ENCODE measurements at regions not wholly inside any gene's neighbourhood (a gene's known extent, or its start where the extent isn't known, plus 50 kb on each side); places are given as distances from the start of the nearest gene placed in this dataset.

DNA sequence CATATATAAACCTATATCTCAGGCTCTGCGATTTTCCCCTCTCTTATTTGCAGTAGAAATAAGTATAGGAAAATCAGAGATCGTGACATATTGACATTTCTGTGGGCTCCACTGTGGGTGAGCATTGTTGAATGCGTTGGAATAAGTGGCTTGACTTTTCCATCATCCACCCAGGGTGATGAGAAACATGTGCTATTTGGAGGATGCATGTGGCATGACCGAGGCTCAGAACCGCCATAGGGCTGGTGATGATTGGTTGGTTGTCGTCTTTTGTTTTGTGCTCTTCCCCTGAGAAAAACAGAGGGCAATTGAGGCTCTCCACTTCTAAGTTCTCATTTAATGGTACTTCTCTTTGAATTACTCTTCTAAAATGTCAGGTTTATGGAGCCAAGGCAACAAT lies 140.1 kb downstream of the MXRA5 start:
- no peaks in the 10 kb centered on the region; a peak in 1 of 5 replicates for H3K27me3 ChIP-seq (ENCODE audit: control insufficient read depth in 1 of 2, insufficient read depth in 2 of 2, low read length in 2 of 2)
- no peak overlapping the region for H2AFZ ChIP-seq (ENCODE audit: low read length)
- H3K4me2 ChIP-seq (ENCODE audit: low read depth, low read length): no peak overlapping the region
- no peaks in the 10 kb centered on the region for H3K4me1 ChIP-seq (ENCODE audit: insufficient read depth, low read length)
- ChIA-PET POLR2A (no interaction called here), CTCF (ENCODE audit: low intra/inter-chr PET ratio, low total read pairs) (no interaction called here)
- no peak for FAIRE-seq
- H4K20me1 ChIP-seq (ENCODE audit: insufficient read depth, low read length): no peaks in the 10 kb centered on the region
- DNase-seq (ENCODE audit: low spot score): no peak
- BruUV-seq (replicated peaks): no TSS peak
- no peaks in the 10 kb centered on the region for H3K36me3 ChIP-seq (replicated peaks in 1 of 2; ENCODE audit: control insufficient read depth in 1 of 2, insufficient read depth in 2 of 2, low read length in 2 of 2)
- H3K4me3 ChIP-seq (replicated peaks in 1 of 3; ENCODE audit: insufficient read depth in 1 of 3, low read depth in 2 of 3, low read length in 3 of 3): no peak overlapping the region
- in situ Hi-C loops (cut with HindIII; ENCODE audit: extremely low pct_ligation_motif_present, low pct_unique_long_range_greater_than_20kb): no loop called here
- intact Hi-C loops (cut with micrococcal nuclease; ENCODE audit: unreplicated experiment): no loop called here
- no peak overlapping the region for H3K9ac ChIP-seq (ENCODE audit: insufficient read depth, low read depth, low read length)
- TF ChIP-seq, protein P1, sequence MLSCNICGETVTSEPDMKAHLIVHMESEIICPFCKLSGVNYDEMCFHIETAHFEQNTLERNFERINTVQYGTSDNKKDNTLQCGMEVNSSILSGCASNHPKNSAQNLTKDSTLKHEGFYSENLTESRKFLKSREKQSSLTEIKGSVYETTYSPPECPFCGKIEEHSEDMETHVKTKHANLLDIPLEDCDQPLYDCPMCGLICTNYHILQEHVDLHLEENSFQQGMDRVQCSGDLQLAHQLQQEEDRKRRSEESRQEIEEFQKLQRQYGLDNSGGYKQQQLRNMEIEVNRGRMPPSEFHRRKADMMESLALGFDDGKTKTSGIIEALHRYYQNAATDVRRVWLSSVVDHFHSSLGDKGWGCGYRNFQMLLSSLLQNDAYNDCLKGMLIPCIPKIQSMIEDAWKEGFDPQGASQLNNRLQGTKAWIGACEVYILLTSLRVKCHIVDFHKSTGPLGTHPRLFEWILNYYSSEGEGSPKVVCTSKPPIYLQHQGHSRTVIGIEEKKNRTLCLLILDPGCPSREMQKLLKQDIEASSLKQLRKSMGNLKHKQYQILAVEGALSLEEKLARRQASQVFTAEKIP (CRISPR knock-in tag; IDR thresholded peaks at IDR 0.05; ENCODE audit: borderline replicate concordance): no peak
- TF ChIP-seq JUNB (CRISPR knock-in tag; IDR thresholded peaks at IDR 0.05; ENCODE audit: borderline replicate concordance): no peak
- no peak for TF ChIP-seq SPEN (CRISPR knock-in tag; IDR thresholded peaks at IDR 0.05; ENCODE audit: low read depth)
- TF ChIP-seq, protein P2, sequence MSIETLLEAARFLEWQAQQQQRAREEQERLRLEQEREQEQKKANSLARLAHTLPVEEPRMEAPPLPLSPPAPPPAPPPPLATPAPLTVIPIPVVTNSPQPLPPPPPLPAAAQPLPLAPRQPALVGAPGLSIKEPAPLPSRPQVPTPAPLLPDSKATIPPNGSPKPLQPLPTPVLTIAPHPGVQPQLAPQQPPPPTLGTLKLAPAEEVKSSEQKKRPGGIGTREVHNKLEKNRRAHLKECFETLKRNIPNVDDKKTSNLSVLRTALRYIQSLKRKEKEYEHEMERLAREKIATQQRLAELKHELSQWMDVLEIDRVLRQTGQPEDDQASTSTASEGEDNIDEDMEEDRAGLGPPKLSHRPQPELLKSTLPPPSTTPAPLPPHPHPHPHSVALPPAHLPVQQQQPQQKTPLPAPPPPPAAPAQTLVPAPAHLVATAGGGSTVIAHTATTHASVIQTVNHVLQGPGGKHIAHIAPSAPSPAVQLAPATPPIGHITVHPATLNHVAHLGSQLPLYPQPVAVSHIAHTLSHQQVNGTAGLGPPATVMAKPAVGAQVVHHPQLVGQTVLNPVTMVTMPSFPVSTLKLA (IDR thresholded peaks at IDR 0.05): peak; percentile 76
- WGBS (ENCODE audit: low lambda C conversion rate): 0% methylated on average over 4 of the region's 6 CpGs
- H3K79me2 ChIP-seq (ENCODE audit: insufficient read depth, low read length): no peaks in the 10 kb centered on the region
- H3K9me3 ChIP-seq (ENCODE audit: low read length): no peaks in the 10 kb centered on the region
- H3K27ac ChIP-seq (ENCODE audit: extremely low read length, insufficient read depth, low read length): no peak overlapping the region
- ATAC-seq: no peak

DNA sequence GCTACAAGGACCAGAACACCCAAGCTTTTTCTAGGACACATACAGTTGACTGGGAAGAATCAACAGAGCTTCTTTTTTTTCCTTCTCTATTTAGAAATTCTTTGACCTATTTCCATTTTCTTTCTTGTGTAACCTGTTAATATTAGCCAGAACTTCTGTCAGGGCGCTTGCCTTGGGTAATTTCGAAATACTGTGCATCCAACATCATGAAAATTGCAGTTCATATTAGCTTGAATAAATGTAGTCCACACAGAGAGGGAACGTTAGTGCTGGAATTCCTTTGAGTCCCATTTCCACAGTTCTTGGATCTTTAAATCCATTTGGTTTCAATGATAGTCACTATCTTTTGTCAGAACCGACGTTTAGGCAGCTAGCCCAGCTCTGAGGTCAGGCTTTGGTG lies 141.8 kb downstream of the MXRA5 start:
- Histone ChIP-seq H3K27ac (ENCODE audit: extremely low read length, insufficient read depth, low read length) (no peak overlapping the region), H3K9me3 (ENCODE audit: low read length) (no peaks in the 10 kb centered on the region), H3K36me3 (replicated peaks in 1 of 2; ENCODE audit: control insufficient read depth in 1 of 2, insufficient read depth in 2 of 2, low read length in 2 of 2) (no peaks in the 10 kb centered on the region), H3K27me3 (ENCODE audit: control insufficient read depth in 1 of 2, insufficient read depth in 2 of 2, low read length in 2 of 2) (no peaks in the 10 kb centered on the region; a peak in 1 of 5 replicates), H4K20me1 (ENCODE audit: insufficient read depth, low read length) (no peaks in the 10 kb centered on the region), H3K9ac (ENCODE audit: insufficient read depth, low read depth, low read length) (no peak overlapping the region), H3K4me2 (ENCODE audit: low read depth, low read length) (no peak overlapping the region), H3K4me1 (ENCODE audit: insufficient read depth, low read length) (no peaks in the 10 kb centered on the region), H2AFZ (ENCODE audit: low read length) (no peak overlapping the region), H3K4me3 (replicated peaks in 1 of 3; ENCODE audit: insufficient read depth in 1 of 3, low read depth in 2 of 3, low read length in 3 of 3) (no peak overlapping the region), H3K79me2 (ENCODE audit: insufficient read depth, low read length) (no peaks in the 10 kb centered on the region)
- intact Hi-C loops (cut with micrococcal nuclease; ENCODE audit: unreplicated experiment): no loop called here
- ATAC-seq (no peak), DNase-seq (ENCODE audit: low spot score) (no peak), FAIRE-seq (no peak)
- in situ Hi-C loops (cut with HindIII; ENCODE audit: extremely low pct_ligation_motif_present, low pct_unique_long_range_greater_than_20kb): no loop called here
- WGBS (ENCODE audit: low lambda C conversion rate): 4% methylated on average over 5 of the region's 5 CpGs
- no TSS peak for BruUV-seq (replicated peaks)
- POLR2A ChIA-PET: no interaction called here
- CTCF ChIA-PET (ENCODE audit: low intra/inter-chr PET ratio, low total read pairs): no interaction called here
- no peak for TF ChIP-seq ZNF496 (CRISPR knock-in tag; IDR thresholded peaks at IDR 0.05; ENCODE audit: insufficient replicate concordance)
- no peak for TF ChIP-seq BHLHE40 (IDR thresholded peaks at IDR 0.05; ENCODE audit: low read length)
- TF ChIP-seq ZNF850 (CRISPR knock-in tag; conservative IDR thresholded peaks at IDR 0.05): no peak
- TF ChIP-seq, protein P3, sequence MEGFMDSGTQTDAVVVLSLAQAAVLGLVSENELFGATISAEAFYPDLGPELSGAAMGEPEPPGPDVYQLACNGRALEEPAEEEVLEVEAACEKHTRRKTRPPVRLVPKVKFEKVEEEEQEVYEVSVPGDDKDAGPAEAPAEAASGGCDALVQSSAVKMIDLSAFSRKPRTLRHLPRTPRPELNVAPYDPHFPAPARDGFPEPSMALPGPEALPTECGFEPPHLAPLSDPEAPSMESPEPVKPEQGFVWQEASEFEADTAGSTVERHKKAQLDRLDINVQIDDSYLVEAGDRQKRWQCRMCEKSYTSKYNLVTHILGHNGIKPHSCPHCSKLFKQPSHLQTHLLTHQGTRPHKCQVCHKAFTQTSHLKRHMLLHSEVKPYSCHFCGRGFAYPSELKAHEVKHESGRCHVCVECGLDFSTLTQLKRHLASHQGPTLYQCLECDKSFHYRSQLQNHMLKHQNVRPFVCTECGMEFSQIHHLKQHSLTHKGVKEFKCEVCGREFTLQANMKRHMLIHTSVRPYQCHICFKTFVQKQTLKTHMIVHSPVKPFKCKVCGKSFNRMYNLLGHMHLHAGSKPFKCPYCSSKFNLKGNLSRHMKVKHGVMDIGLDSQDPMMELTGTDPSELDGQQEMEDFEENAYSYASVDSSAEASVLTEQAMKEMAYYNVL (CRISPR knock-in tag; IDR thresholded peaks at IDR 0.05; ENCODE audit: borderline replicate concordance): no peak
- TF ChIP-seq KLF6 (CRISPR knock-in tag; IDR thresholded peaks at IDR 0.05): no peak
- no peak for TF ChIP-seq THYN1 (CRISPR knock-in tag; IDR thresholded peaks at IDR 0.05; ENCODE audit: borderline replicate concordance, low read depth)
- no peak for TF ChIP-seq SIX1 (CRISPR knock-in tag; IDR thresholded peaks at IDR 0.05; ENCODE audit: borderline replicate concordance)
